Nucleus accumbens (tissue), 56 donors: ENCODE measurements at regions not wholly inside any gene's neighbourhood (a gene's known extent, or its start where the extent isn't known, plus 50 kb on each side); places are given as distances from the start of the nearest gene placed in this dataset.
"Not testable (repeated sequence)": the region's sequence is repeated elsewhere in the genome, so short reads cannot be mapped to it uniquely, and the experiment has no call there.

Experiments used
- DNase-seq, 56 donors: peaks; one replicate each; lab custom pipeline; 2025; lab: John Stamatoyannopoulos, UW

DNA sequence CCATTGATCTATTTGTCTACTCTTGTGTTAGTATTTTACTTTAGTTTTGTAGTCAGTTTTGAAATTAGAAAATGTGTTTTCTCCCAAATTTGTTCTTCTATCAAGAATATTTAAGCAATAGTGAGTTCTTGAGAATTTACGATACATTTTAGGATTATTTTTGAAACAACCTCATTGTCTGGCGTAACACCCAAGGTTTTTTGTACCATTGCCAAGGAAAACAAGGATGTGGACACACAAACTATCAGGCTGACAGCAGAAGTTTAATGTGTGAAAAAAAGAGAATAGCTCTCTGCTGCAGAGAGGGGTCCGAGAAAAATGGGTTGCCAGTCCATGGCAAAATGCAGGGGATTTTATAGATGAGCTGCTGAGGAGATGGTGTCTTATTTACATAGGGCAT lies 865.1 kb upstream of the CNTN5 start:
- no peak for DNase-seq

DNA sequence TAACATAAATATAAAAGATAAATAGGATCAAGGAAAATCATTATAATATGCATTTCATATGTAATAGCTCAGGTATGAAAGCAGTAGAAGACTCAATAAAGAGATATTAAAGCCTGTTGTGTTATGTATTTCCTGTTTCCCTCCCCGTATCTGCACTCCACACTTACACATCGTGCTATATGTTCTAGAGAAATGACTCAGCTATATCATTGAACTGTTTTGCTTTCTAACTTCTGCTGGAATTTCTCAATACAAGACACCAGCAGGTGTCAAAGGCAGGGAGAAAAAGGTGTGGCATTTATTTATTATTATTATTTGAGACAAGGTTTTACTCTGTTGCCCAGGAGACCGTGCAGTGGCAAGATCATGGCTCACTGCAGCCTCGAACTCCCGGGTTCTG lies 842.8 kb upstream of the CNTN5 start:
- no peak for DNase-seq

- no peak for DNase-seq
Observed at GRCh38 chr11:98180511-98180910, 840.2 kb upstream of the CNTN5 start.

DNA sequence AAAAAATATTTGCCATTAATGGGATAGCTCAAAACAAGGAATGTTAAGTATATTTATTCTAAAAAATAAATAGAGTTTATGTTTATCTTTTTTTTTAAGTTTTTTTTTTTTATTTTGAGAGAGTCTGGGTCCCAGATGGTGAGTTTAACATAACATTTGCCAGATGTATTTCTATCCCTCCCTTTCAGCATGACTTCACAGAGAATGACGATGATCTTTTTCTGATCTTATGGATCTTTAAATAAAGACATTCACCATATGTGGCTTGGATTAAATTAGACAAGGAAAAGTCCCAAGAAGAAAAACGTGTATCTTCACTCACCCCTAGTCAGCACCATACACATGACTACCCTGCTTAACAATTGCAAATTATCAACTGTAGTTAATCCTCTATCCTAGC lies 839.8 kb upstream of the CNTN5 start:
- DNase-seq = no peak

GRCh38 chr11:98183034-98183433 lies 837.7 kb upstream of the CNTN5 start:
- no peak for DNase-seq

GRCh38 chr11:98185245-98185644 lies 835.5 kb upstream of the CNTN5 start:
- DNase-seq = no peak

DNA sequence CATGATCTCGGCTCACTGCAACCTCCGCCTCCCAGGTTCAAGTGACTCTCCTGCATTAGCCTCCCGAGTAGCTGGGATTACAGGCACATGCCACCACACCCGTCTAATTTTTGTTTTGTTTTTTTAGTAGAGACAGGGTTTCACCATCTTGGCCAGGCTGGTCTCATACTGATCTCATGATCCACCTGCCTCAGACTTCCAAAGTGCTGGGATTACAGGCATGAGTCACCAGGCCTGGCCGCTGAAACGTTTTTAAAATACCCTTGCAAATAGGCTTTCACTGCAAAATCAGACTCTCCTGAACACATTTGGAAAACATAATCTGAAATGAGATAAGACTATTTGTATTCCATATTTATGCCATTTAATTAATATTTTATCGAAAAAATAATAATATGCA lies 826.1 kb upstream of the CNTN5 start:
- no peak for DNase-seq

DNA sequence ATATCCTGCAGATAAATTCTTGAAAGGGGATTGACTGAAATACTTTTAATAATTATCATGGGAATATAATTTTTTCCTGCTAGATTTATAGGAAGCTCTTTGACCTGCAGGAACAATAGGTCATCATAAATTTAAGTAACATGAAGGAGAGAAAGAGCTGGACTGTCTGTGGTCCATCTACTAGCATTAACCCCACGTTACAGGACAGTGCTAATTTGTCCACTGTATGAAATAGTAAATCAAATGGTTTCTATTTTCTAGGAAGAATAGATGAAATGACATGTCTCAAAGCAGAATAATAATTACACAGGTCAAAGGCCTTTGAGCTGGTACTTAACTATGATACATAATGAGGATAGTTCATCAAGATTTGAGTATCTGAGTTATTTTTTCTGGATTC lies 825.4 kb upstream of the CNTN5 start:
- no peak for DNase-seq

DNA sequence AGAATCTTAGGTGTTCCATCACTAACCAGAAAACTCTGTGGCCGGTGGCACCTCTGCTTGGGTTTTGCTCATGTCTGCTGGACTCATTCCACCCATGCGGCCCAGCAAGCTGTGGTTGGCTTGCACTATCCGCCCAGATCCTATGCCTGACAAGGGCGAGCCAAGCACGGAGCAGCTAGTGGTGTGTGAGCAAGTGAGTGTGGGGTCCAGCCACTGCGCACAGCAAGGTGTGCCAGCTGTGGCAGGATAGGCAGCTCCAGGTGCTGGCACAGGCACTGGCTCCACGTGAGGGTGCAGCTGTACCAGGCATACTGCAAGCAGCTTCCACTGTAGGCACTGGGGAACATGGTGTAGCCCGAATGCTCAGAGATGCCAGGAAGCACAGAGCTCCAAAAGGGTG lies 813.7 kb upstream of the CNTN5 start:
- no peak for DNase-seq

GRCh38 chr11:98227278-98227677 lies 793.5 kb upstream of the CNTN5 start:
- no peak for DNase-seq

DNA sequence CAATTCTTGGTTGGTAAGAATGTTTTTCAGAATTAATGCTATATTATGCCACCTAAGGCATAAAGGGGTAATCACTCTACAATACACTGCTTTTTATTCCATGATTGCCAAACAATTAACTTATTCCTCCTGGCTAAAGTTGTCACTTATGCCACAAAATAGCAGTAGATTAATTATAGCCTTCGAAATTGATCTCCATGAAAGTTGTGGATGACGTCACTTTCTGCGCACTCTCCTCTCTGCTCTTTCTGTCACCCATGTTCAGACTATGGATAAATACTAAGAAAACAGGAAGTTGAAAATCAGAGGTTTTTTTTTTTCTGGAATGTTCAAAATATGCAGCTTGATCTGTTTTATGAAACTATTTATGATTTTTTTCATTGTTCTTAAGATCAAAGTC lies 790.1 kb upstream of the CNTN5 start:
- no peak for DNase-seq

- no peak for DNase-seq
Observed at GRCh38 chr11:98234698-98235097, 786.1 kb upstream of the CNTN5 start.

- no peak for DNase-seq
Observed at GRCh38 chr11:98243897-98244296, 776.9 kb upstream of the CNTN5 start.

DNA sequence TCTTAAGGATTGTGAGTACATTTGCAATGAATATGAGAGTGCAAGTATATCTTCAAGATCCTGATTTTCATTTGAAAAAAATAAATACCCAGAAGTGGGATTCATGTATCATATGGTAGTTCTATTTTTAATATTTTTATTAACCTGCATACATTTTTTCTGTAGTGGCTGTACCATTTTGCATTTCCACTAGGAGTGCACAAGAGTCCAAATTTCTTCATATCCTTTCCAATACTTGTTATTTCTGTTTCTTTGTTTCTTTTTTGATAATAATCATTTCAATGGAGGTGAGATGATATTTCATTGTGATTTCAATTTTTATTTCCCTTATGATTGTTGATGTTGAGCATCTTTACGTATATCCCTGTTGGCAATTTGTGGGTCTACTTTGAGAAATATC lies 759.8 kb upstream of the CNTN5 start:
- DNase-seq = no peak

DNA sequence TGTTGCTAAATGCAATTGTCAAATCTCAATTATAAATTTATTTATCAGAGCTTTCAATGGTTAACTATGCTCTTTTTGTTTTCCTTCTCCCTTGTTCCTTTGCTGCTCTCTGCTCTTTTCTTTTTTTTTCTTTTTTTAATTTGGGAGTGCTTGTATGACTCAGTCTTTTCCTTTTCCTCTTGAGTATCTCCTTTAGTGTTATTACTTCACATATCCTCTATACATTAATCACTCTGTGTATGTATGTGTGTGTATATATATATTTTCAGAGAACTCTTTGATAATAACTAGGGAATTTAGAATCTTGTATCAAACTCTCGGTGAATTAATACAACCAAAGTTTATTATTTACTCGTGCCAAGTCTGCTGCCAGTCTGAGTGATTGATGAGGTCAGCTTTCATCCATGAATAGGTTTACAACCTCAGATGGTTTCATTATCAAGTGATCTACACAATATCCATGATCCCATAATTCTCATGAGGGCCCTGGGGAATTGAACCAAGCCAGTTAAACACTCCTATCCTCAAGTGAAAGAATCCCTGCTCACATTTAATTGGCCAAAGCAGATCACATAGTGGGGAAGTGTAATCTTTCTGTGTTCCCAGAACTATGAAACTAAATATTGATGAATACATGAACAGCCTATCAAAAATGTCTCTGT lies 743.4 kb upstream of the CNTN5 start:
- DNase-seq = no peak

DNA sequence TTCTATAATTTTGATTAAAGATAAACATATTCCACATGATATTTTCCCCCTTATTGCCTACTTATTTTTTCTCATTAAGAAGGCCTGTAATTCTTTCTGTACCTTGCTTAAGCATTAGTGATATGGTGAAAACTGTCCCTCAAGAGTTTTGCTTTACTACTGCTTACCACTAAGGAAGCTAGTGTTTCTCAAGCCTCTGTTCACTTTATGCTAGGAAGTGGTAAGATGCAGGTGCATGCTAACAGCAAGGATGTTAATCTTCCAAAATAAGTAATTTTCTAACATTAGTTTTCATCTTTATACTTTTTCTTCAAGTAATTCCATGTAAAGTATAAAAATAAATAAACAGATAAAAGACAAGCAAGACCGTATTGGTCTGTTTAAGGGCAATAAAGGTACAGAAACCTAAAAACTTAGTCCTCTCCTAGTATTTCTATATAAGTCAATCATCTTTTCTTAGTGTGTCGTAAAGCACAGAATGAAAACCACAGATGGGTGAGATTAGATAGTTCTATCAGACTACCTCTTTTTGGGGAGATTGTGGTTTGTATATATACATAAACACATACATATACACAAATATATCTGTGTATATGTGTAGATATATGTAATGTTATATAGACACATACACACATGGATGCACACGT lies 731.0 kb upstream of the CNTN5 start:
- no peak for DNase-seq

- no peak for DNase-seq
Observed at GRCh38 chr11:98296091-98296880, 724.5 kb upstream of the CNTN5 start.

DNA sequence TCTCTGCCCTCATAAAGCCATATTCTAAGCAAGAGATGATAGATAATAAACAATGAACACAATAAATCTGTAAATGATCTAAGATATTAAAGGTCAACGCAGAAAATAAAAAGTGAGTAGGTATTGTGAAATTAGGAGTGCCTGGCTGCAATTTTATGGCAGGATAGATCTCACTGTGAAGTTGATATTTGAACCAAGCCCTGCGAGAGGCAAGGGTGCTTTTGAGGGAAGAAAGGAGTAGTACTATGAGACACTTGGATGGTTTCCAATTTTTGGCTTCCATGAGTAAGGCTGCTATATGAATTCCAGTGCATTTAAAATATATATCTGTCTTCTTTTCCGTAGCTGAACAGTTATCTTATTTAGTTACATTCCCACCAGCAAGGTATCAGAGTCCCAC lies 720.0 kb upstream of the CNTN5 start:
- no peak for DNase-seq

DNA sequence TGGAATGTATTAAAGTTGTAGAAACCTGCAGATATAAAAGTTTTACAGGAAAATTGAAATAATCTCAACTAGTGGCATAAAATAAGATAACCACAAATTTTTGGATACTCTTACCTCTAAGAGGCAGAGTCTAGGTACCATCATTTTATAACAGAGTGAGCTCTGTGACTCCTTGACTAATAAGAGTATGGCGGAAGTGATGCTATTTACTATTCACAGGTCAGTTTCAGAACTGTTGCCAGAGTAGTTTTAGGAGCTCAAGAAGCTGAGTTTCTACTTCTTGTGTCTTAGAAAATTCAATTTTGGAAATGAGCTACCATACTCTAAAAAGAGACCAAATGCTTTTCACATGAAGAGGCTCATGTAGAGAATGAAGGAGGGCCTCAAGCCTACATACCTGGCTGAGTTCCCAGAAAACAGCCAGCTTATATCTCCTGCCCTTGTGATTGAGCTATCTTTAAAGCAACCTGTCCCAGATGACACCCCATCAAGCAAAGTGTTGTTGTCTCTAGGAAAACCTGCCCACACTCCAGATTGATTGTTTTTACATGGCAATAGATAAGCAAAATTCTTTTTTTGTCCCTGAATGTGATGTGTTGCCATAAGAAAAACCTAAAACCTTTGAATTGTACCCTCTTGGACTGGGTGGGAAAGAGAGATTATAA lies 712.8 kb upstream of the CNTN5 start:
- DNase-seq = no peak

DNA sequence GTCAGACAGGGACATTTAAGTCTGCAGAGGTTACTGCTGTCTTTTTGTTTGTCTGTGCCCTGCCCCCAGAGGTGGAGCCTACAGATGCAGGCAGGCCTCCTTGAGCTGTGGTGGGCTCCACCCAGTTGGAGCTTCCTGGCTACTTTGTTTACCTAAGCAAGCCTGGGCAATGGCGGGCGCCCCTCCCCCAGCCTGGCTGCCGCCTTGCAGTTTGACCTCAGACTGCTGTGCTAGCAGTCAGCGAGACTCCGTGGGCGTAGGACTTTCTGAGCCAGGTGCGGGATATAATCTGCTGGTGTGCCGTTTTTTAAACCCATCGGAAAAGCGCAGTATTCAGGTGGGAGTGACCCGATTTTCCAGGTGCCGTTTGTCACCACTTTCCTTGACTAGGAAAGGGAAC lies 690.4 kb upstream of the CNTN5 start:
- DNase-seq = not testable (repeated sequence)

DNA sequence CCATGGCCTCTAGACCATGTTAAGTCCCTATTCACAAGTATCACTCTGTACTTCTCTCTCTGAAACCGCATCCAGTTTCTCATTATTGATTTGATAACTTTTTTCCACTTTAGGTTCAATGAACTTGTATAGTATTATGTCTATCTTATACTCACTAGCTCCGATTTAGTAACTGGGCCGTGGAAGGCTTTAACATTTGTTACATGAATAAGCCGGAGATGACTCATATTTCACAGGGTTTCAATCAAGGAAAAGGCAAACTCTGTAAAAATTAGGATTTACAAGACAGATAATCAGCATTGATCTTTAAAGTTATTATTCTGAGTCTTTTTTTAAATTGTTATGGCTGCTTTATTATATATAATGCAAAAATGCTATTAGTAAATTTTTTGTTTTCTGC lies 662.2 kb upstream of the CNTN5 start:
- DNase-seq = no peak
